DND-41 (cell line): ENCODE measurements at regions not wholly inside any gene's neighbourhood (a gene's known extent, or its start where the extent isn't known, plus 50 kb on each side); places are given as distances from the start of the nearest gene placed in this dataset.

ENCODE experiments used
- CTCF ChIP-seq: IDR thresholded peaks from 2 replicates; pipeline ENCODE4 v1.5.1; 2012; ENCODE audit warnings: borderline replicate concordance, low read length, moderate library complexity, mild to moderate bottlenecking; ENCODE audit not compliant: poor library complexity, severe bottlenecking; ENCODE audit errors: extremely low read depth
- EZH2 ChIP-seq: IDR thresholded peaks from 3 replicates; pipeline ENCODE4 v1.6.1; 2012; ENCODE audit warnings: borderline replicate concordance, low read depth, mild to moderate bottlenecking, moderate library complexity, low read length, inconsistent platforms; ENCODE audit not compliant: severe bottlenecking

- TF ChIP-seq EZH2 (no peak), CTCF (no peak)
These were observed 134.1 kb upstream of the EEPD1 start for GRCh38 chr7:36018816-36019484.
